Natural killer cell (primary cell): ENCODE measurements at regions not wholly inside any gene's neighbourhood (a gene's known extent, or its start where the extent isn't known, plus 50 kb on each side); places are given as distances from the start of the nearest gene placed in this dataset.
"Not testable (repeated sequence)": the region's sequence is repeated elsewhere in the genome, so short reads cannot be mapped to it uniquely, and the experiment has no call there.

ENCODE experiments used
- ATAC-seq, 3 donors: fragments of 150-1000 bp in 2 of 3; fragments of 200-7000 bp in 1 of 3; cut with Tn5 transposase; 1 replicate in 1 of 3; 2 replicates in 2 of 3; pipeline ENCODE4 v1.10.0; 2021; ENCODE audit warnings: mild to moderate bottlenecking in 2 of 3, moderate library complexity in 2 of 3
- DNase-seq, 2 donors: peaks; one replicate each; pipeline versions ENCODE4 v3.0.0 to v3.0.0-alpha.2; 2013 to 2021; ENCODE audit warnings: mixed read lengths in 1 of 2
- H3K27ac ChIP-seq: one replicate; pipeline ENCODE4 v1.5.1; 2013; ENCODE audit warnings: mild to moderate bottlenecking, low read length
- H3K27me3 ChIP-seq: one replicate; pipeline ENCODE4 v1.6.1; 2013; ENCODE audit warnings: low read length; ENCODE audit not compliant: control insufficient read depth, insufficient read depth
- H3K36me3 ChIP-seq: one replicate; pipeline ENCODE4 v1.6.1; 2013; ENCODE audit warnings: low read length; ENCODE audit not compliant: control insufficient read depth, insufficient read depth
- H3K4me1 ChIP-seq: one replicate; pipeline ENCODE4 v1.6.1; 2013; ENCODE audit warnings: low read length; ENCODE audit not compliant: control insufficient read depth, insufficient read depth
- H3K4me3 ChIP-seq: one replicate; pipeline ENCODE4 v1.5.1; 2013; ENCODE audit warnings: low read length
- H3K9me3 ChIP-seq: one replicate; pipeline ENCODE4 v1.6.1; 2013; ENCODE audit warnings: low read length; ENCODE audit not compliant: control insufficient read depth, insufficient read depth
- H3K27ac Mint-ChIP-seq, 2 donors: one replicate each; pipeline ENCODE4 v1.8.0; 2022; ENCODE audit warnings: mild to moderate bottlenecking in 2 of 2, mixed read lengths in 2 of 2, moderate library complexity in 1 of 2
- H3K27me3 Mint-ChIP-seq, 2 donors: one replicate each; pipeline ENCODE4 v1.8.0; 2022; ENCODE audit warnings: low read depth in 2 of 2, mixed read lengths in 2 of 2
- H3K36me3 Mint-ChIP-seq: one replicate; pipeline ENCODE4 v1.8.0; 2022; ENCODE audit warnings: mixed read lengths
- H3K4me1 Mint-ChIP-seq, 2 donors: one replicate each; pipeline ENCODE4 v1.8.0; 2022; ENCODE audit warnings: mixed read lengths in 2 of 2
- H3K4me3 Mint-ChIP-seq: one replicate; pipeline ENCODE4 v1.8.0; 2022; ENCODE audit warnings: mild to moderate bottlenecking, moderate library complexity, mixed read lengths
- H3K9me3 Mint-ChIP-seq, 2 donors: one replicate each; pipeline ENCODE4 v1.8.0; 2022; ENCODE audit warnings: mixed read lengths in 2 of 2
- WGBS: methylation state at CpG from one replicate; pipeline ENCODE4 v1.1.7; 2013; ENCODE audit warnings: missing lambda C conversion rate; ENCODE audit not compliant: insufficient coverage; 5-methylcytosine and 5-hydroxymethylcytosine counted together
- intact Hi-C: fragments of 100-400 bp; cut with micrococcal nuclease; formaldehyde crosslinking; loops from one replicate; pipeline ENCODE4 v1.14.2; 2022
- TF ChIP-seq, protein P1 (sequence below): fragments of 200-600 bp; IDR thresholded peaks from one replicate; pipeline ENCODE4 v1.8.0; 2022; ENCODE audit warnings: antibody characterized with exemption

DNA sequence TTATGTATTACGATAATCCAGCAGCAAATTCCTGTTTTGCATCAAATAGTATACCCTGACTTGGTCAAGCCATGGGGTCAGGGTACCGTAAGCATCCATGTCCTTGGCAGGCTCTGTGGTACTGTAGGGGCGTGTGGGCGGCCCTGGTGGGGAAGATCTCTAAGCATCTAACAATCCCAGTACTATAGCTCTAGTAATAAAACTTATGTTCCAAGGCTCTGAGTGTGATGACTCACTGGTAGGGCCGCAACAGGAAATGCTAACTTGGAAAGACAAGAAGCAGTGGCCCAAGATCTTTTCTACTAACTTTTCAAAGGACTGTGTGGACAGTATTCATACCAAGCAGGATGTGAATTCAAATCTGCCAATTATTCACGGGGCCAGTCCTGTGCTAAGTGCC, 63.8 kb downstream of the CLEC18A start:
- H3K27ac Mint-ChIP-seq, H3K4me1 Mint-ChIP-seq, H3K9me3 ChIP-seq, ATAC-seq, DNase-seq, H3K4me3 ChIP-seq, H3K27me3 Mint-ChIP-seq, H3K27ac ChIP-seq, intact Hi-C loops, H3K4me3 Mint-ChIP-seq, H3K4me1 ChIP-seq, H3K27me3 ChIP-seq, H3K9me3 Mint-ChIP-seq: not testable (repeated sequence)
- peaks cover 15% of the 10 kb centered on the region for H3K36me3 Mint-ChIP-seq
- H3K36me3 ChIP-seq: peaks cover 11% of the 10 kb centered on the region
- WGBS: 99% methylated on average over 3 of the region's 6 CpGs

DNA sequence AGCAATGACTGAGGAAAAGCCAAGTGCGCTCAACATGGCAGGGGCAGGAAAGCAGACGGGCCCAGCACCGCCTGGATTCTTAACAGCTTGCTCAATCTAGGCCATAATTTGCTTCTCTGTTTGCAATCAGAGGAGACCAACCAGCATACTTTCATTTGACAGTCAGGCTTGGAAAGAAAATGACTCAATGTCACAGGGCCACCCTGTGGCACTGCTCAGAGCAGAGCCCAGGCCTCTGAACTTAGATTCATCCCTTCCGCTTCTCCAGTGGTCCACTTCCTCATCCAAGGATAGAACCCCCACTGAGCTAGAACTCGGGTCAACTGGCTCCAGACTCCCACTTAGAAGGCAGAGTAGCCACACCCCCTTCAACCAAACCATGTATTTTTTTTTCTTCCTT, 65.6 kb downstream of the CLEC18A start:
- H3K4me3 ChIP-seq, H3K9me3 Mint-ChIP-seq, intact Hi-C loops, H3K4me3 Mint-ChIP-seq, ATAC-seq, H3K4me1 ChIP-seq, H3K27me3 ChIP-seq, H3K27me3 Mint-ChIP-seq, H3K27ac ChIP-seq, DNase-seq, H3K4me1 Mint-ChIP-seq, H3K9me3 ChIP-seq: not testable (repeated sequence)
- Mint-ChIP-seq H3K27ac (peak overlapping the region in 1 of 2 donors; percentile 22), H3K36me3 (peaks cover 21% of the 10 kb centered on the region)
- 77% methylated on average over 5 of the region's 5 CpGs for WGBS
- peaks cover 17% of the 10 kb centered on the region for H3K36me3 ChIP-seq

DNA sequence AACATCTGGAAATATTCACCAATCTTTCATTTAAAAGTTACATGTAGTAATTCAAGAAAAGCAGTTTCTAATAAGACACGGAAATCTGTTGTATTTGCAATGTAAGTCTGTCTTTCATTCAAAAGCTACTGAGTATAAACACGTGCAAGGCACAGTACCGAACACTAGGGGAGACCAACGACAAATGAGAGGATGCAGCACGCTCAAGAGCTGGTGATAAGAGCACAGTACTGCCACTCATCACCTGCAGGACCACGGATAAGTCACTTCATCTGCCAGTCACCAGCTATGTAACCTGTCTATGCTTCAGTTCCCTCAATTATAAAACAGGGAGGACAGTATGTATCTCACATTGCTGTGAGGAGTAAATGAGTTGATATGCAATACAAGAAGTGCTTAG, 67.1 kb downstream of the CLEC18A start:
- 35% methylated on average over 5 of the region's 6 CpGs for WGBS

DNA sequence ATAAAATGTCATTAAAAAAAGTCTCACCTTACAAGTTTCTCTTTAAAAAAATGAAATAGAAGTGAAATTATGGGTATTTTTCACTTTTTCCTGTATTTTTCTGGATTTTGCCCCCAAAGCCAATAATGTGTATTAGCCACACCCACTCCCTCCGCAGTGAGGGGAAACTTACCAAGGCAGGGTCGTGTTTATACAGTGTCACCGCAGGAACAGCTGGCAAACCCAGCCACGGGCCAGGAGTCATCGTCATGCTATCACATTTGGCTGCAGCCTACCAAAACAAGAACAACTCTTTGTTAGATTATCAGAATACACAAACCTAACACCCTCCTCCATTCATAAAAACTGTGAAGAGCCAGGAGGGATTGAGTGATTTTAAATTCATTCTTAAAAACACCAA, 72.1 kb downstream of the CLEC18A start:
- H3K9me3 ChIP-seq, H3K4me3 Mint-ChIP-seq, H3K27me3 ChIP-seq, ATAC-seq, H3K27ac Mint-ChIP-seq, H3K27me3 Mint-ChIP-seq, H3K36me3 Mint-ChIP-seq, DNase-seq, intact Hi-C loops, H3K4me1 ChIP-seq, H3K4me3 ChIP-seq, H3K9me3 Mint-ChIP-seq, H3K27ac ChIP-seq: not testable (repeated sequence)
- WGBS: 100% methylated on average over 3 of the region's 5 CpGs
- H3K36me3 ChIP-seq: peaks cover 12% of the 10 kb centered on the region
- H3K4me1 Mint-ChIP-seq: peaks cover 8 to 10% of the 10 kb centered on the region in 2 donors

More for the DNA sequence above, 67.1 kb downstream of the CLEC18A start:
- Histone ChIP-seq H3K27me3 (no peaks in the 10 kb centered on the region), H3K27ac (no peak overlapping the region), H3K4me3 (no peak overlapping the region), H3K9me3 (no peaks in the 10 kb centered on the region), H3K36me3 (peaks cover 18% of the 10 kb centered on the region), H3K4me1 (no peaks in the 10 kb centered on the region)
- TF ChIP-seq, protein P1, sequence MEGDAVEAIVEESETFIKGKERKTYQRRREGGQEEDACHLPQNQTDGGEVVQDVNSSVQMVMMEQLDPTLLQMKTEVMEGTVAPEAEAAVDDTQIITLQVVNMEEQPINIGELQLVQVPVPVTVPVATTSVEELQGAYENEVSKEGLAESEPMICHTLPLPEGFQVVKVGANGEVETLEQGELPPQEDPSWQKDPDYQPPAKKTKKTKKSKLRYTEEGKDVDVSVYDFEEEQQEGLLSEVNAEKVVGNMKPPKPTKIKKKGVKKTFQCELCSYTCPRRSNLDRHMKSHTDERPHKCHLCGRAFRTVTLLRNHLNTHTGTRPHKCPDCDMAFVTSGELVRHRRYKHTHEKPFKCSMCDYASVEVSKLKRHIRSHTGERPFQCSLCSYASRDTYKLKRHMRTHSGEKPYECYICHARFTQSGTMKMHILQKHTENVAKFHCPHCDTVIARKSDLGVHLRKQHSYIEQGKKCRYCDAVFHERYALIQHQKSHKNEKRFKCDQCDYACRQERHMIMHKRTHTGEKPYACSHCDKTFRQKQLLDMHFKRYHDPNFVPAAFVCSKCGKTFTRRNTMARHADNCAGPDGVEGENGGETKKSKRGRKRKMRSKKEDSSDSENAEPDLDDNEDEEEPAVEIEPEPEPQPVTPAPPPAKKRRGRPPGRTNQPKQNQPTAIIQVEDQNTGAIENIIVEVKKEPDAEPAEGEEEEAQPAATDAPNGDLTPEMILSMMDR: no peak
- Mint-ChIP-seq H3K4me1 (peaks cover 0 to 4% of the 10 kb centered on the region in 2 donors), H3K9me3 (no peaks in the 10 kb centered on the region), H3K36me3 (peaks cover 21% of the 10 kb centered on the region), H3K4me3 (no peak overlapping the region), H3K27me3 (no peaks in the 10 kb centered on the region), H3K27ac (no peak overlapping the region)
- DNase-seq: peak in 1 of 2 donors; percentile 74
- intact Hi-C loops: no loop called here
- ATAC-seq: peak; percentile 89 to 98 (median 96)

DNA sequence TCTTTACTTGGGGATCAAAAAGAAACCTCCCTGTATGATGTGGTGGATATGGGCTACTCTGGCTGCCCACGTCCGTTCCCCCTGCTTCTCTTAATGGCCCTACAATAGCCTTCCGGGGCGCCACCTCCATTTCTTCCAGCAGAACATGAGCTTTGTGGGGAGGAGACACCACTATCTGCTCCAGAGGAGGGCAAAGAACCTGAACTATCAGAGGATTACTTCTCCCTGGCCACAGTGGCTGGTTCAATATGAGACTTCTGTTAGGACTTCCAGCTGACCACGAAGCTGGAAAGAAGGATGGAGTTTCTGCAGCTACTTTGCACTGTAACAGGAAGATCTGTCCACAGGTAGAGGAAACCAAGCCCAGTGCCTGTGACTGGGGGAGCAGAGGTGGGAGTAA, 72.8 kb downstream of the CLEC18A start:
- H3K4me1 Mint-ChIP-seq: peaks cover 8 to 10% of the 10 kb centered on the region in 2 donors
- H3K27me3 Mint-ChIP-seq, intact Hi-C loops, H3K9me3 ChIP-seq, H3K36me3 Mint-ChIP-seq, H3K4me1 ChIP-seq, DNase-seq, H3K27me3 ChIP-seq, H3K4me3 Mint-ChIP-seq, H3K27ac ChIP-seq, H3K4me3 ChIP-seq, H3K9me3 Mint-ChIP-seq, ATAC-seq: not testable (repeated sequence)
- peak overlapping the region in 1 of 2 donors; percentile 31 for H3K27ac Mint-ChIP-seq
- 94% methylated on average over 5 of the region's 5 CpGs for WGBS
- peaks cover 12% of the 10 kb centered on the region for H3K36me3 ChIP-seq

DNA sequence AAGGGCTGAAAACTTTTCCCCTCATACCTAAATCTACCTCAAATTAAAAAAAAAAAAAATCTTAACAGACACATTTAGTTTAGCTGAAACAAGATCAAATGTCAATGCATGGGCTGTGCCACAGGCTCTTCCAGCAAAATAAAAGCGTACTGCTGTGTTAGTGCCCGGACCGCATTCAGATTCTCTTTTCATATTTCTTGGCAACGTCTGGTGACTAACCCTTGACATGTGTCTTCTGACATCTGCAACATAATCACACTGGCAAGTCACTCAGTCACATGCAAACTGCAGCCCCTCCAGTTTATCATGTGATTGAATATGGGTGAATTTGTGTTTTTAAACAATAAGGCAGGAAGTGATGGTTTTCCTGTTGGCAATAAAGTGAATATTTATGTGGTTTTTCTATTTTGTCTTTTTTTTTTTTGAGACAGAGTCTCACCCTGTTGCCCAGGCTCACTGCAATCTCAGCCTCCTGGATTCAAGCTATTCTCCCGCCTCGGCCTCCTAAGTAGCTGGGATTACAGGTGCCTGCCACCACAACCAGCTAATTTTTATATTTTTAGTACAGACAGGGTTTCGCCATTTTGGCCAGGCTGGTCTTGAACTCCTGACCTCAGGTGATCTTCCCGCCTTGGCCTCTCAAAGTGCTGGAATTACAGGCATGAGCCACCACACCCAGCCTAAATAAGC, 75.2 kb downstream of the CLEC18A start:
- 37% methylated on average over 8 of the region's 8 CpGs for WGBS
- Mint-ChIP-seq H3K36me3 (peaks cover 15% of the 10 kb centered on the region), H3K4me1 (peaks cover 8 to 10% of the 10 kb centered on the region in 2 donors), H3K27ac (peak overlapping the region; percentile 87 to 91), H3K4me3 (peak overlapping the region; percentile 60)
- H3K27me3 ChIP-seq, H3K27me3 Mint-ChIP-seq, H3K9me3 Mint-ChIP-seq, H3K9me3 ChIP-seq, H3K36me3 ChIP-seq, H3K4me3 ChIP-seq, intact Hi-C loops, H3K4me1 ChIP-seq: not testable (repeated sequence)
- ATAC-seq (peak; percentile 91 to 95 (median 94)), DNase-seq (peak; percentile 36 to 87)
- H3K27ac ChIP-seq: peak overlapping the region; percentile 25

DNA sequence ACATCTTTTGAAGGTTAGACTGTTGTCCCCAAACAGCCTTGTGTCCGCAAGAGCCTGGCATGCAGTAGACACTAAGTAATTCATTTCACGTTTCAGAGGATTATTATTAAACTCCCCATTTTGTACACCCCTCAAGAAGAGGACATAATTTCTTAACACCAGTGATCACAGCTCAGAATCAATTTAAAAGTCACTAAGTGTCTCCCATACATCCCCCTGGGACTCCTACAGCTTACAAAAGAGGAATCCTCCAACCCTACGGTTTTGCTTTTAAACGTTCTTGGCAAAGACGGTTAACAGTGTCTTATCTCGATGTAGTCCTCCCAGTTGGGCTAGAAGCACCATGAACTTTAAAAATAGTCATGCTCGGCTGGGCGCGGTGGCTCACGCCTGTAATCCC, 81.2 kb upstream of the PDPR start:
- H3K27me3 ChIP-seq, DNase-seq, H3K4me1 ChIP-seq, H3K27ac Mint-ChIP-seq, H3K4me3 ChIP-seq, H3K9me3 Mint-ChIP-seq, H3K36me3 ChIP-seq, H3K4me1 Mint-ChIP-seq, H3K9me3 ChIP-seq, H3K27ac ChIP-seq, H3K4me3 Mint-ChIP-seq, H3K27me3 Mint-ChIP-seq, ATAC-seq, intact Hi-C loops: not testable (repeated sequence)
- 93% methylated on average over 10 of the region's 10 CpGs for WGBS
- peaks cover 11% of the 10 kb centered on the region for H3K36me3 Mint-ChIP-seq
